ENCODE measurements at regions not wholly inside any gene's neighbourhood (a gene's known extent, or its start where the extent isn't known, plus 50 kb on each side); places are given as distances from the start of the nearest gene placed in this dataset.

DNA sequence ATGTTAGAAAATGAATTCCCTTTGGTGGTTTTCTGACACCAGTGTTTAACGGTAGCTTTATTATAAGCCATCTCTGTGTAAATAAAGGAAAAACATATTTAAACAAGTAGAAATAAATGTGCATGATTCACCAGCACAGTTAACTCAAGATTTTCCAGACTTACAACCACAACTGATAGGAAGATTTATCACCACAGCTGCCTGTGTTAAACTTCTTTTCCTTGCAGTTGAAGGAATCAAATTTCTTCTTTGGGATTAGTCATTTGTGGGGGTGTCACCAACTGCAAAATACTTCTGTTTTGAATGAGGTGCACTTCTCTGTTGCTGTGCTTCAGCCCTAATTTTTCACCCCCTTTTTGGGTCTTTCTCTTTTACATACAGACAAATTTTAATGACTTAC, 128.1 kb upstream of the STK26 start:
- DNase-seq (ENCODE audit: low spot score) = no peak
- TF ChIP-seq, protein P1, sequence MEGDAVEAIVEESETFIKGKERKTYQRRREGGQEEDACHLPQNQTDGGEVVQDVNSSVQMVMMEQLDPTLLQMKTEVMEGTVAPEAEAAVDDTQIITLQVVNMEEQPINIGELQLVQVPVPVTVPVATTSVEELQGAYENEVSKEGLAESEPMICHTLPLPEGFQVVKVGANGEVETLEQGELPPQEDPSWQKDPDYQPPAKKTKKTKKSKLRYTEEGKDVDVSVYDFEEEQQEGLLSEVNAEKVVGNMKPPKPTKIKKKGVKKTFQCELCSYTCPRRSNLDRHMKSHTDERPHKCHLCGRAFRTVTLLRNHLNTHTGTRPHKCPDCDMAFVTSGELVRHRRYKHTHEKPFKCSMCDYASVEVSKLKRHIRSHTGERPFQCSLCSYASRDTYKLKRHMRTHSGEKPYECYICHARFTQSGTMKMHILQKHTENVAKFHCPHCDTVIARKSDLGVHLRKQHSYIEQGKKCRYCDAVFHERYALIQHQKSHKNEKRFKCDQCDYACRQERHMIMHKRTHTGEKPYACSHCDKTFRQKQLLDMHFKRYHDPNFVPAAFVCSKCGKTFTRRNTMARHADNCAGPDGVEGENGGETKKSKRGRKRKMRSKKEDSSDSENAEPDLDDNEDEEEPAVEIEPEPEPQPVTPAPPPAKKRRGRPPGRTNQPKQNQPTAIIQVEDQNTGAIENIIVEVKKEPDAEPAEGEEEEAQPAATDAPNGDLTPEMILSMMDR (IDR thresholded peaks at IDR 0.05; ENCODE audit: borderline replicate concordance, control extremely low read depth, extremely low read depth, insufficient read depth, missing control alignments) = no peak
- in situ Hi-C loops (cut with MboI; ENCODE audit: low sequenced_read_pairs, unreplicated experiment) = no loop called here

DNA sequence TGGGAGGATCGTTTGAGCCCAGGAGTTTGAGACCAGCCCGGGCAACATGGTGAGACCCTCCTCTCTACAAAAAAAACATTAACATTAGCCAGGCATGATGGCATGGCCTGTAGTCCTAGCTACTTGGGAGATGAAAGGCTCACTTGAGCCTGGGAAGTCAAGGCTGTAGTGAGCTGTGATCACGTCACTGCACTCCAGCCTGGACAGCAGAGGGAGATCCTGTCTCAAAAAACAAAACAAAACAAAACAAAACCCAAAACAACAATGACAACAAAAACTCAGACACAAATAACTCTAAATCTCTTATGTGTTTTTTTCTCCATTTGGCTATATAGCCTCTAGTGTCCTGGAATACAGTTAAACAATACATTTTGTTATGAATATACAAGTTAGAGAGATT, 127.3 kb upstream of the STK26 start:
- TF ChIP-seq, protein P1 (IDR thresholded peaks at IDR 0.05; ENCODE audit: borderline replicate concordance, control extremely low read depth, extremely low read depth, insufficient read depth, missing control alignments) = no peak
- no peak for DNase-seq (ENCODE audit: low spot score)
- in situ Hi-C loops (cut with MboI; ENCODE audit: low sequenced_read_pairs, unreplicated experiment) = no loop called here

DNA sequence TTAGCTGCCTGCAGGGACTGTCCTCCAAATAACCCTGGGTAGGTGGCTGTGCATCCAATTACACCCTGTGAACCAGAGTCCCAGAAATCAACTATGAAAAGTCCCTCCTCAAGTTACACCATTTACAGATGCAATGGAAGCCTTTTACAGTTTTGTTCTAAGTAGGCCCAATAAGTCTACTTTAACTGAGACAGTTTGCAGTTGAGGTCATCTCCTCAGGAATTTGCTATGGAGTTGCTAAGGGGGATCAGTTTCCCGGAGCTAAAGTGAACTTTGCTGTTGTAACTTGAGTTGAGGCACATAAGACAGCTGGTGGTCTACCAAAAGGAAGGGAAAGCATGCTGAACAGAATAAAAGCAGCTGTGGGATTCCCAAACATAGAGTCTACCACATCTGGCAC, 121.6 kb upstream of the STK26 start:
- TF ChIP-seq, protein P1 (IDR thresholded peaks at IDR 0.05; ENCODE audit: borderline replicate concordance, control extremely low read depth, extremely low read depth, insufficient read depth, missing control alignments) = no peak
- in situ Hi-C loops (cut with MboI; ENCODE audit: low sequenced_read_pairs, unreplicated experiment) = no loop called here
- DNase-seq (ENCODE audit: low spot score) = no peak

DNA sequence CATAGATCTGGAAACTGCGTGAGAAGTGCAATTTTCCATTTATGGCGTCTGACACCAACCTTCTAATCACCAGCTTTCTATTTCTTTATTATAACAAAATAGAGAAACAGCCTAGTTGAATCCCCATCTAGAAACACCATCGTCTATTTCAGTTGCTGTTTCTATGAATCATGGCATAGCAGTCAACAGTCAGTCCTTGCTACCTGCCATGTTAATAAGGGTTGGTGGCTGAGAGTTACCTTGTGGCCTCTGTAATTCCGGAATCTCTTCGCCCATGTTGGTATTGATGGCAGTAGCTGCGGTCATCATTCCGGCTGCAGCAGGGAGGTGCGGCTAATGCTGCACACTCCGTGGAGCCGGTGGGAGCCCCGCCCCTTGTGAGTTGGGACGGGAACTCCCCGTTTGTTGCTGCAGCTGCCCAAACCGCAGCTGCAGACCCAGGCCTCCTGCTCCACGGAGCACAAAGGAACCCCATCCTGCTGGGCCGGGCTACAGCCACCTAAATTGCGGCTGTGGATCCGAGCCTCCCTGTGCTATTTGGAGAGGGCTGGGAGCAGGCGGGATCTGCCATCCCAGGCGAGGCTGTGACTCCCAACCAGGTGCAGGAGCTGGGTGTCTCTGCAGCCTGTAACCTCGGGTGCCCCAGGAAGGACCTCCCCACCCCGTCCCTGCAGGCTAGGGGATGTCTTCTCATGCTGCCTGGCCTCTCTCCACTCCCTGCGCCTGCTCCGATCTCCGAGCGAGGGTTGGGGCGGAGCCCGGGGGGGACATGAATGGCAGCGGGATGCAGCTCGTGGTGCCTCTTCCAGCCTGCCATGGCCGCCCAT, 115.4 kb upstream of the STK26 start:
- in situ Hi-C loops (cut with MboI; ENCODE audit: low sequenced_read_pairs, unreplicated experiment) = no loop called here
- TF ChIP-seq, protein P1 (IDR thresholded peaks at IDR 0.05; ENCODE audit: borderline replicate concordance, control extremely low read depth, extremely low read depth, insufficient read depth, missing control alignments) = no peak
- DNase-seq (ENCODE audit: low spot score) = no peak

DNA sequence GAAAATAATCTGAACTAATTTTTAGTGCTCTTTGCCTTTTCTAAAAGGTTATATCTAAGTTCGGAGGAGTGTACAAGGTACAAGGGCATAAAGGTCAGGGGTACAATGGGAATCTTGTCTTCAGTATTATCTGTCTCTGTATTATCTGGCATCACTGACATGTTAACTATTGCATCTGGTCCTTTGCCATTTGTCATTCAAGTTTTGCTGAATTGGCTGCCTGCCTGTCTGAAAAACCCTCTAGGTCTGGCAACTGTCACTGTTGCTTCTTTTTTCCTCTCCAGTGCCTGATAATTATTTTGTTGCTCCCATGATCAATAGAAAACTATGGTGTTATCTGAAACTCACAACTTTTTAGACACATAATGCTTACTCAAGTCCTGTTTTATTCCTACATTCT, 112.5 kb upstream of the STK26 start:
- TF ChIP-seq, protein P1 (IDR thresholded peaks at IDR 0.05; ENCODE audit: borderline replicate concordance, control extremely low read depth, extremely low read depth, insufficient read depth, missing control alignments) = no peak
- in situ Hi-C loops (cut with MboI; ENCODE audit: low sequenced_read_pairs, unreplicated experiment) = no loop called here
- DNase-seq (ENCODE audit: low spot score) = no peak

DNA sequence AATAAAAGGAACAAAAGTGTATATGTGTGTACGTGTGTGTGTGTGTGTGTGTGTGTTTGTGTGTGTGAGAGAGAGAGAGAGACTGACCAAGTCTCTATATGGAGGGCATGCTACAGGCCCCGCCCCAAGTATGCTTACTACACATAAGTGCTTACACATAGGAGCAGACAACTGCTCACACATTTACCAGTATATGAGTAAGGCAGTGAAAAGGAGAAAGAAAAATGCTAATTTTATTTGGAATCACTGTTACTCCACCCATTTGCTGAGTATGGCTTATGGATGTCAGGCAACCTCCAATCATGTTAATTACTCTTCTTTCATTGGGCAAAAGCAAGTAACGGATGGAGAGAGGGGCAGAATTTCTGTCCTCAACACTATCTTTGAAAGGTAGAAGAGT, 107.6 kb upstream of the STK26 start:
- TF ChIP-seq, protein P1 (IDR thresholded peaks at IDR 0.05; ENCODE audit: borderline replicate concordance, control extremely low read depth, extremely low read depth, insufficient read depth, missing control alignments) = no peak
- DNase-seq (ENCODE audit: low spot score) = no peak
- in situ Hi-C loops (cut with MboI; ENCODE audit: low sequenced_read_pairs, unreplicated experiment) = no loop called here
